ENCODE measurements at regions not wholly inside any gene's neighbourhood (a gene's known extent, or its start where the extent isn't known, plus 50 kb on each side); places are given as distances from the start of the nearest gene placed in this dataset.
A peak's percentile ranks its signal among the peaks of the same experiment; 100 is the strongest.

GRCh38 chr18:44280479-44280878, 400.2 kb upstream of the SETBP1 start:
- Histone ChIP-seq H3K4me3 (IDR thresholded peaks at IDR 0.05; ENCODE audit: insufficient read depth, low read depth, low read length) (no peak overlapping the region), H3K9ac (no peak overlapping the region), H3K36me3 (ENCODE audit: insufficient read depth) (no peaks in the 10 kb centered on the region), H3K79me2 (ENCODE audit: insufficient read depth, low read depth) (no peaks in the 10 kb centered on the region), H4K20me1 (ENCODE audit: insufficient read depth) (no peaks in the 10 kb centered on the region), H2AFZ (ENCODE audit: low read depth) (no peak overlapping the region), H3K4me2 (no peak overlapping the region), H3K4me1 (ENCODE audit: low read depth, poor library complexity, severe bottlenecking) (no peaks in the 10 kb centered on the region), H3K27me3 (ENCODE audit: insufficient read depth, low read depth) (no peaks in the 10 kb centered on the region), H3K27ac (no peak overlapping the region)
- TF ChIP-seq CTCF (conservative IDR thresholded peaks at IDR 0.05; ENCODE audit: low read depth, low read length): no peak

GRCh38 chr18:44286049-44286448, 394.6 kb upstream of the SETBP1 start:
- Histone ChIP-seq H3K4me1 (ENCODE audit: low read depth, poor library complexity, severe bottlenecking) (no peaks in the 10 kb centered on the region), H3K27ac (no peak overlapping the region), H4K20me1 (ENCODE audit: insufficient read depth) (no peaks in the 10 kb centered on the region), H2AFZ (ENCODE audit: low read depth) (no peak overlapping the region), H3K4me2 (no peak overlapping the region), H3K36me3 (ENCODE audit: insufficient read depth) (no peaks in the 10 kb centered on the region), H3K9ac (no peak overlapping the region), H3K4me3 (IDR thresholded peaks at IDR 0.05; ENCODE audit: insufficient read depth, low read depth, low read length) (no peak overlapping the region), H3K79me2 (ENCODE audit: insufficient read depth, low read depth) (no peaks in the 10 kb centered on the region), H3K27me3 (ENCODE audit: insufficient read depth, low read depth) (no peaks in the 10 kb centered on the region)
- TF ChIP-seq CTCF (conservative IDR thresholded peaks at IDR 0.05; ENCODE audit: low read depth, low read length): no peak

GRCh38 chr18:44290366-44290977, 390.2 kb upstream of the SETBP1 start:
- no peak for TF ChIP-seq CTCF (conservative IDR thresholded peaks at IDR 0.05; ENCODE audit: low read depth, low read length)
- H4K20me1 ChIP-seq (ENCODE audit: insufficient read depth): no peaks in the 10 kb centered on the region
- H3K9ac ChIP-seq: no peak overlapping the region
- H3K27me3 ChIP-seq (ENCODE audit: insufficient read depth, low read depth): no peaks in the 10 kb centered on the region
- no peaks in the 10 kb centered on the region for H3K79me2 ChIP-seq (ENCODE audit: insufficient read depth, low read depth)
- no peaks in the 10 kb centered on the region for H3K36me3 ChIP-seq (ENCODE audit: insufficient read depth)
- H3K4me1 ChIP-seq (ENCODE audit: low read depth, poor library complexity, severe bottlenecking): no peaks in the 10 kb centered on the region
- H2AFZ ChIP-seq (ENCODE audit: low read depth): no peak overlapping the region
- no peak overlapping the region for H3K4me3 ChIP-seq (IDR thresholded peaks at IDR 0.05; ENCODE audit: insufficient read depth, low read depth, low read length)
- H3K4me2 ChIP-seq: no peak overlapping the region
- no peak overlapping the region for H3K27ac ChIP-seq

GRCh38 chr18:44298566-44298965, 382.1 kb upstream of the SETBP1 start:
- Histone ChIP-seq H3K4me1 (ENCODE audit: low read depth, poor library complexity, severe bottlenecking) (peaks cover 26% of the 10 kb centered on the region), H2AFZ (ENCODE audit: low read depth) (peak overlapping the region; percentile 1; the same call in 1 of the 2 replicates), H3K27ac (no peak overlapping the region), H4K20me1 (ENCODE audit: insufficient read depth) (no peaks in the 10 kb centered on the region), H3K4me3 (IDR thresholded peaks at IDR 0.05; ENCODE audit: insufficient read depth, low read depth, low read length) (no peak overlapping the region), H3K79me2 (ENCODE audit: insufficient read depth, low read depth) (no peaks in the 10 kb centered on the region), H3K36me3 (ENCODE audit: insufficient read depth) (no peaks in the 10 kb centered on the region), H3K27me3 (ENCODE audit: insufficient read depth, low read depth) (no peaks in the 10 kb centered on the region), H3K4me2 (peak overlapping the region; percentile 60), H3K9ac (no peak overlapping the region)
- no peak for TF ChIP-seq CTCF (conservative IDR thresholded peaks at IDR 0.05; ENCODE audit: low read depth, low read length)

Data from KMS-11 (cell line).